MM.1S (cell line): ENCODE measurements at regions not wholly inside any gene's neighbourhood (a gene's known extent, or its start where the extent isn't known, plus 50 kb on each side); places are given as distances from the start of the nearest gene placed in this dataset.

Experiments used
- DNase-seq: peaks from one replicate; pipeline ENCODE4 v3.0.0-alpha.2; 2015
- H2AFZ ChIP-seq: fragments of 300-600 bp; sonication (generic); 2 replicates; pipeline ENCODE4 v1.6.0; 2016; ENCODE audit warnings: antibody characterized with exemption, low read length
- H3F3A ChIP-seq: fragments of 300-600 bp; sonication (generic); 2 replicates; pipeline ENCODE4 v1.6.1; 2016; ENCODE audit warnings: mild to moderate bottlenecking, antibody characterized with exemption, low read length, moderate library complexity, mixed read lengths; ENCODE audit not compliant: insufficient read depth
- H3K27ac ChIP-seq: fragments of 300-600 bp; sonication (generic); 2 replicates; pipeline ENCODE4 v1.5.1; 2016; ENCODE audit warnings: mild to moderate bottlenecking, low read length
- H3K27me3 ChIP-seq: fragments of 300-600 bp; sonication (generic); replicated peaks from 2 replicates; pipeline ENCODE4 v1.6.0; 2016; ENCODE audit warnings: low read length; ENCODE audit not compliant: insufficient read depth
- H3K36me3 ChIP-seq: fragments of 300-600 bp; sonication (generic); replicated peaks from 2 replicates; pipeline ENCODE4 v1.6.1; 2016; ENCODE audit warnings: mild to moderate bottlenecking, low read length, mixed read lengths; ENCODE audit not compliant: insufficient read depth
- H3K4me1 ChIP-seq: fragments of 300-600 bp; sonication (generic); 2 replicates; pipeline ENCODE4 v1.6.1; 2016; ENCODE audit warnings: low read length, mixed read lengths
- H3K4me2 ChIP-seq: fragments of 300-600 bp; sonication (generic); 2 replicates; pipeline ENCODE4 v1.6.0; 2016; ENCODE audit warnings: low read depth, low read length
- H3K4me3 ChIP-seq: fragments of 300-600 bp; sonication (generic); 2 replicates; pipeline ENCODE4 v1.5.1; 2016; ENCODE audit warnings: low read length, mixed read lengths
- H3K79me2 ChIP-seq: fragments of 300-600 bp; sonication (generic); 2 replicates; pipeline ENCODE4 v1.6.1; 2016; ENCODE audit warnings: mixed run types, low read length, mixed read lengths
- H3K9ac ChIP-seq: fragments of 300-600 bp; sonication (generic); 2 replicates; pipeline ENCODE4 v1.6.1; 2016; ENCODE audit warnings: low read length, mixed read lengths
- H3K9me2 ChIP-seq: fragments of 300-600 bp; sonication (generic); replicated peaks from 2 replicates; pipeline ENCODE4 v1.6.1; 2016; ENCODE audit warnings: mild to moderate bottlenecking, low read length, mixed read lengths; ENCODE audit not compliant: insufficient read depth
- H3K9me3 ChIP-seq: fragments of 300-600 bp; sonication (generic); replicated peaks from 2 replicates; pipeline ENCODE4 v1.6.1; 2016; ENCODE audit warnings: mild to moderate bottlenecking, low read length, mixed read lengths; ENCODE audit not compliant: insufficient read depth
- H4K20me1 ChIP-seq: fragments of 300-600 bp; sonication (generic); 2 replicates; pipeline ENCODE4 v1.6.1; 2016; ENCODE audit warnings: mild to moderate bottlenecking, low read length, moderate library complexity, mixed read lengths; ENCODE audit not compliant: insufficient read depth
- EZH2 ChIP-seq: fragments of 300-600 bp; sonication (generic); optimal IDR thresholded peaks from 2 replicates; pipeline ENCODE3; 2017; ENCODE audit warnings: low read depth, mild to moderate bottlenecking, antibody characterized with exemption, low read length, mixed read lengths
- EZH2phosphoT487 ChIP-seq: fragments of 300-600 bp; sonication (generic); IDR thresholded peaks from 2 replicates; pipeline ENCODE4 v1.6.1; 2018; ENCODE audit warnings: antibody characterized with exemption, low read length
- TF ChIP-seq, protein P1 (sequence below): fragments of 300-600 bp; sonication (generic); IDR thresholded peaks from 2 replicates; pipeline ENCODE4 v1.5.1; 2016; ENCODE audit warnings: antibody characterized with exemption, low read length, mixed read lengths

DNA sequence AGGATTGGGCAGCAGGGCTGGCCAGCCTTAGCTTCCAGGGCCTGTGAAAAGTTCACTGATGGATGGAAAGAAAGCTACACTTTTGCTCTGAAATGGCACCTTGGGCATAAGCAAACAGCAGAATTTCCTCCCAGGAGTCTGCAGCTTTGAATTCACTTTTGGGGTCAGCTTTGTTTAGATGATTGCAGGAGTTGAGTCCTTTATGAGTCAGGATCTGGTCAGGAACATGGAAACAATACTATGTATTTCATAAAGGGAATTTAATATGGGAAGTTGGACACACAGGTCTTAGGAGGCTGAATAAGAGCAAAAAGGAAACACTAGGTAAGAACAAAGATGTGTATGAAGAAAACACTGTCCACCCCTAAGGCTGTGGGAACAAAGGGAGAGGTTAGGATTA, 345.3 kb downstream of the TSN start:
- no peak overlapping the region for H3K4me2 ChIP-seq

DNA sequence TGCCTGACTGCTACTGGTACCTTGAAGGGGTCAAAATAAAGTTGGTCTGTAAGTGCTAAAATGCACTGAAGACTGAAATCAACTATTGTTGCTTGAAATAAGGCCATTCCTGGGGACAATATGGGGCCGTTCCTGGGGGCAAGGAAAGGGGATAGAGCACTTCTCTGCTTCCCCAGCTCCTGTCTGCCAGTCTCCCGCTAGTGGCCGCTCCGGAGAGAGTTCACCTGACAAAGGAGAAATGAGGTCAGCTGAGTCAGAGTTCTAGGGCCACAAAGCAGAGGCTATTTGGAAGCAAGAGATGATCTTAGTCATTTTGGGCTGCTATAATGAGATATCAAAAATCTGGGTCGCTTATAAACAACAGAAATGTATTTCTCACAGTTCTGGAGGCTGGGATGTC, 345.9 kb downstream of the TSN start:
- Histone ChIP-seq H3K9me3 (no peaks in the 10 kb centered on the region), H3F3A (no peaks in the 10 kb centered on the region), H2AFZ (no peak overlapping the region), H3K27ac (no peak overlapping the region), H3K9me2 (no peaks in the 10 kb centered on the region), H3K4me2 (no peak overlapping the region), H3K4me3 (no peak overlapping the region), H3K79me2 (no peaks in the 10 kb centered on the region), H3K9ac (no peak overlapping the region), H3K36me3 (no peaks in the 10 kb centered on the region), H3K27me3 (no peaks in the 10 kb centered on the region), H3K4me1 (no peaks in the 10 kb centered on the region), H4K20me1 (no peaks in the 10 kb centered on the region)
- no peak for DNase-seq
- TF ChIP-seq EZH2 = no peak
- TF ChIP-seq EZH2phosphoT487 = no peak
- TF ChIP-seq, protein P1, sequence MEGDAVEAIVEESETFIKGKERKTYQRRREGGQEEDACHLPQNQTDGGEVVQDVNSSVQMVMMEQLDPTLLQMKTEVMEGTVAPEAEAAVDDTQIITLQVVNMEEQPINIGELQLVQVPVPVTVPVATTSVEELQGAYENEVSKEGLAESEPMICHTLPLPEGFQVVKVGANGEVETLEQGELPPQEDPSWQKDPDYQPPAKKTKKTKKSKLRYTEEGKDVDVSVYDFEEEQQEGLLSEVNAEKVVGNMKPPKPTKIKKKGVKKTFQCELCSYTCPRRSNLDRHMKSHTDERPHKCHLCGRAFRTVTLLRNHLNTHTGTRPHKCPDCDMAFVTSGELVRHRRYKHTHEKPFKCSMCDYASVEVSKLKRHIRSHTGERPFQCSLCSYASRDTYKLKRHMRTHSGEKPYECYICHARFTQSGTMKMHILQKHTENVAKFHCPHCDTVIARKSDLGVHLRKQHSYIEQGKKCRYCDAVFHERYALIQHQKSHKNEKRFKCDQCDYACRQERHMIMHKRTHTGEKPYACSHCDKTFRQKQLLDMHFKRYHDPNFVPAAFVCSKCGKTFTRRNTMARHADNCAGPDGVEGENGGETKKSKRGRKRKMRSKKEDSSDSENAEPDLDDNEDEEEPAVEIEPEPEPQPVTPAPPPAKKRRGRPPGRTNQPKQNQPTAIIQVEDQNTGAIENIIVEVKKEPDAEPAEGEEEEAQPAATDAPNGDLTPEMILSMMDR = no peak

More for the DNA sequence above, 345.3 kb downstream of the TSN start:
- H3F3A ChIP-seq = no peaks in the 10 kb centered on the region
- no peaks in the 10 kb centered on the region for H3K4me1 ChIP-seq
- no peak for DNase-seq
- H3K36me3 ChIP-seq = no peaks in the 10 kb centered on the region
- H3K9ac ChIP-seq = no peak overlapping the region
- no peaks in the 10 kb centered on the region for H3K79me2 ChIP-seq
- no peaks in the 10 kb centered on the region for H3K27me3 ChIP-seq
- H3K4me3 ChIP-seq = no peak overlapping the region
- no peaks in the 10 kb centered on the region for H3K9me3 ChIP-seq
- no peaks in the 10 kb centered on the region for H3K9me2 ChIP-seq
- no peak overlapping the region for H2AFZ ChIP-seq
- TF ChIP-seq EZH2 (no peak), EZH2phosphoT487 (no peak)
- TF ChIP-seq, protein P1 = no peak
- no peaks in the 10 kb centered on the region for H4K20me1 ChIP-seq
- H3K27ac ChIP-seq = no peak overlapping the region

DNA sequence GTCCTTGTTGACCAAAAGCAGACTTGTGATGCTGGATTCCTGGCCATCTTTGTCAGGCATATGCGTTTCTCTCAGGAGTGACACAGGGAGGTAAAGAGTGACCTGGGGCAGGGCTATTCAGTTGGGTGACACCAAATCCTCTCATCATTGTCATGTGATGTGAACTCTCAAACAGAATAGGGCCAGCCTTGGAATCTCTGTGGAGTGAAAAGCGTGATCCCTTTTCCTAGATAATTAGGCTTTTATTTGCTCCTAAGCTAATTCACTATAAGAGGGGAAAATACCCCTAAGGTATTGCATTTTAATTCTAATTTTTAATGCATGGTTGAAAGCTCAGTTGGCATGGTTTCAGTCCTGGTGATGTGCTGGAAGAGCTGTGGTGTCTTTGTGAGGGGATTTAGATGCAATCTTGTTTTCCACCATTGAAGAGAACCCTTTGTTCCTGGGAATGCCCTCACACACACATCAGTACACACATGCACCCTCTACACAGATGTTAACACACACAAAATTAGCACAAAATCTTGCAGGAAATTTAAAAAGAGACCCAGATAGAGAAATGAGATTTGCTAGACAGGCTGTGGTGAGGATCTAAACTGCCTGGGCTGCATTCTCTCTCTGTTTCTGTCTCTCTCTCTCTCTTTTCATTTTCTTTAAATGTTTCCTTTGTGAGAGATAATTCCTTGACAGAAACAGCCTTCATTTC, 349.9 kb downstream of the TSN start:
- Histone ChIP-seq H3K9me3 (no peaks in the 10 kb centered on the region), H3K27me3 (no peaks in the 10 kb centered on the region), H3K9me2 (no peaks in the 10 kb centered on the region), H3K4me3 (no peak overlapping the region), H3K79me2 (no peaks in the 10 kb centered on the region), H3K4me2 (no peak overlapping the region), H3K9ac (no peak overlapping the region), H2AFZ (no peak overlapping the region), H3K36me3 (no peaks in the 10 kb centered on the region), H3K4me1 (no peaks in the 10 kb centered on the region), H3K27ac (no peak overlapping the region), H4K20me1 (no peaks in the 10 kb centered on the region), H3F3A (no peaks in the 10 kb centered on the region)
- no peak for DNase-seq
- TF ChIP-seq EZH2 = no peak
- TF ChIP-seq, protein P1 = no peak
- TF ChIP-seq EZH2phosphoT487 = no peak
